NB4 (cell line): ENCODE measurements at regions not wholly inside any gene's neighbourhood (a gene's known extent, or its start where the extent isn't known, plus 50 kb on each side); places are given as distances from the start of the nearest gene placed in this dataset.

Experiments
- CTCF ChIP-seq: IDR thresholded peaks from one replicate; pipeline ENCODE4 v1.5.1; 2012; ENCODE audit warnings: low read depth, low read length
- POLR2A ChIP-seq: IDR thresholded peaks from 2 replicates; pipeline ENCODE4 v1.6.1; 2011; ENCODE audit warnings: mild to moderate bottlenecking; ENCODE audit not compliant: insufficient read length; ENCODE audit errors: extremely low read depth

GRCh38 chr12:124506832-124507153 lies 60.6 kb downstream of the NCOR2 start:
- TF ChIP-seq POLR2A (no peak), CTCF (no peak)
